HL-60 (cell line): ENCODE measurements at regions not wholly inside any gene's neighbourhood (a gene's known extent, or its start where the extent isn't known, plus 50 kb on each side); places are given as distances from the start of the nearest gene placed in this dataset.

Experiments
- DNase-seq, 2 experiments: peaks; one replicate each; pipeline ENCODE4 v3.0.0-alpha.2; 2010 to 2020; ENCODE audit warnings: low read depth in 1 of 2, low spot score in 1 of 2
- H3K27ac ChIP-seq: fragments of 250-450 bp; sonication (Bioruptor Pico); replicated peaks from 2 replicates; pipeline ENCODE4 v1.5.1; 2020; ENCODE audit warnings: mild to moderate bottlenecking, moderate library complexity
- H3K27me3 ChIP-seq: fragments of 250-450 bp; sonication (Bioruptor Pico); 2 replicates; pipeline ENCODE4 v1.5.1; 2021; ENCODE audit warnings: mild to moderate bottlenecking, moderate library complexity; ENCODE audit not compliant: insufficient read depth, poor library complexity, severe bottlenecking
- H3K4me3 ChIP-seq: replicated peaks from 2 replicates; pipeline ENCODE4 v1.5.1; 2011; ENCODE audit warnings: mild to moderate bottlenecking, control low read depth, low read length; ENCODE audit not compliant: insufficient read depth
- CTCF ChIP-seq: IDR thresholded peaks from one replicate; pipeline ENCODE4 v1.5.1; 2011; ENCODE audit warnings: low read length, control low read depth, inconsistent platforms; ENCODE audit not compliant: insufficient read depth
- GABPA ChIP-seq: IDR thresholded peaks from 2 replicates; pipeline ENCODE4 v1.6.1; 2012; ENCODE audit warnings: low read depth
- POLR2AphosphoS5 ChIP-seq: IDR thresholded peaks from 2 replicates; pipeline ENCODE4 v1.6.1; 2012; ENCODE audit warnings: low read depth
- REST ChIP-seq: IDR thresholded peaks from 2 replicates; pipeline ENCODE4 v1.6.1; 2012; ENCODE audit warnings: low read depth; ENCODE audit not compliant: insufficient replicate concordance
- SPI1 ChIP-seq: IDR thresholded peaks from 2 replicates; pipeline ENCODE4 v1.6.1; 2012; ENCODE audit warnings: low read depth, mild to moderate bottlenecking, borderline replicate concordance

DNA sequence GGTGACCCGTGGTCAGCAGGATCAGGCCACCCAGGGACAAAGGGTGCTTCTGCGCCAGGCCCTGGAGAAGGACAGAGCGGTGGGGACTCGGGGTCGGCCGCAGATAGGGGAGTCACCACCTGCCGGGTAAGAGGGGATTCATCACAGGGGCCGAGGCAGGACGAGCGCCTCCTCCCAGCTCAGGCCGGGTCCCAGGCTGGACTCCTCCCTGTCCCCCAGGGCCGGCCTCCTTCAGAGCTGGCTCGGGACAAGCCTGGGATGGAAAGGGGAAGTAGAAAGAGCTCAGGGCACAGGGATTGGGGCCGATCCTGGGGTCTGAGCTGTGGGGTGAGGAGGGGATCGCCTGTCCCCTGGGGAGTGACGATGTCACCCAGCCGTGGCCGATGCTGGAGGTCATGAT is 139.4 kb downstream of the GPCPD1 start:
- no peaks in the 10 kb centered on the region for H3K27me3 ChIP-seq
- no peak overlapping the region for H3K27ac ChIP-seq
- H3K4me3 ChIP-seq: no peak overlapping the region
- TF ChIP-seq CTCF (no peak), GABPA (no peak), REST (no peak), SPI1 (no peak)
- DNase-seq: no peak

- Histone ChIP-seq H3K4me3 (no peak overlapping the region), H3K27ac (no peak overlapping the region), H3K27me3 (no peaks in the 10 kb centered on the region)
- DNase-seq: no peak
- TF ChIP-seq POLR2AphosphoS5: no peak
- TF ChIP-seq SPI1: no peak
- no peak for TF ChIP-seq REST
- TF ChIP-seq CTCF: no peak
Measured at GRCh38 chr20:5470943-5471342, 139.9 kb downstream of the GPCPD1 start.

GRCh38 chr20:5470458-5470857 is 140.3 kb downstream of the GPCPD1 start:
- no peak for DNase-seq
- Histone ChIP-seq H3K27ac (no peak overlapping the region), H3K4me3 (no peak overlapping the region), H3K27me3 (peaks cover 4% of the 10 kb centered on the region)
- no peak for TF ChIP-seq REST
- no peak for TF ChIP-seq SPI1
- TF ChIP-seq CTCF: no peak
- TF ChIP-seq POLR2AphosphoS5: no peak
- no peak for TF ChIP-seq GABPA
